Duodenal mucosa (tissue), 2 donors: ENCODE measurements at regions not wholly inside any gene's neighbourhood (a gene's known extent, or its start where the extent isn't known, plus 50 kb on each side); places are given as distances from the start of the nearest gene placed in this dataset.

Experiments used
- H3K27ac ChIP-seq: one replicate; pipeline ENCODE4 v1.7.0; 2013; ENCODE audit warnings: low read depth, low read length
- H3K27me3 ChIP-seq, 2 donors: one replicate each; pipeline ENCODE4 v1.7.0; 2013; ENCODE audit warnings: low read length in 2 of 2, control low read depth in 1 of 2; ENCODE audit not compliant: insufficient read depth in 2 of 2, control insufficient read depth in 1 of 2
- H3K36me3 ChIP-seq, 2 donors: one replicate each; pipeline ENCODE4 v1.7.0; 2013; ENCODE audit warnings: low read length in 2 of 2, control low read depth in 1 of 2; ENCODE audit not compliant: insufficient read depth in 2 of 2, control insufficient read depth in 1 of 2
- H3K4me1 ChIP-seq, 2 donors: one replicate each; pipeline ENCODE4 v1.7.0; 2013; ENCODE audit warnings: low read length in 2 of 2, control low read depth in 1 of 2; ENCODE audit not compliant: insufficient read depth in 2 of 2, control insufficient read depth in 1 of 2
- H3K4me3 ChIP-seq, 2 donors: one replicate each; pipeline ENCODE4 v1.7.0; 2013; ENCODE audit warnings: low read length in 2 of 2, low read depth in 1 of 2
- H3K9ac ChIP-seq, 2 donors: one replicate each; pipeline ENCODE4 v1.7.0; 2013; ENCODE audit warnings: low read length in 2 of 2, low read depth in 1 of 2
- H3K9me3 ChIP-seq, 2 donors: one replicate each; pipeline ENCODE4 v1.7.0; 2013; ENCODE audit warnings: low read length in 2 of 2, control low read depth in 1 of 2; ENCODE audit not compliant: control insufficient read depth in 1 of 2

- no peaks in the 10 kb centered on the region for H3K9me3 ChIP-seq
- H3K36me3 ChIP-seq = no peaks in the 10 kb centered on the region
- H3K9ac ChIP-seq = no peak overlapping the region
- H3K27me3 ChIP-seq = no peaks in the 10 kb centered on the region
- peaks cover 0 to 7% of the 10 kb centered on the region in 2 donors for H3K4me1 ChIP-seq
- no peak overlapping the region for H3K4me3 ChIP-seq
- no peak overlapping the region for H3K27ac ChIP-seq
Observed at GRCh38 chr13:40504641-40505040, 161.8 kb downstream of the FOXO1 start.

DNA sequence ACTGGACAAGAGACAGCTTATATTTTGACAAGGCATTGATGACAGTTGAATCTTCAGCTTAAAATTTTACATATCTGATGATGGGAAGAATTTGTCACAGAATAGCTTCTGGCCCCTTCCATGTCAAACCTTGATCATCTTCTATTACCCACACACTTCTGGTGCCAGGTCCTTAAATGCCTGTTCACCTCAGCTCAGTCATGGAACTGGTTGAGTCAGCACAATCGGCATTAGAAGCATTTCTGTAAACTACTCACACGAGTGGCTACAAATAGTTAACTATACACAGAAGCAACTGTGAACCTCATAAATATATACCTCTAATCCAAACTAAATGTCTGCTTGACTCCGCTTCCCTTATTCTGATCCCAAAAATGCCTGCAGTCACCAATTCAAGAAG lies 161.2 kb downstream of the FOXO1 start:
- H3K4me3 ChIP-seq = no peak overlapping the region
- H3K27ac ChIP-seq = no peak overlapping the region
- no peaks in the 10 kb centered on the region for H3K36me3 ChIP-seq
- peaks cover 0 to 7% of the 10 kb centered on the region in 2 donors for H3K4me1 ChIP-seq
- no peaks in the 10 kb centered on the region for H3K27me3 ChIP-seq
- no peak overlapping the region for H3K9ac ChIP-seq
- H3K9me3 ChIP-seq = no peaks in the 10 kb centered on the region
